Esophagus squamous epithelium (tissue), 4 donors: ENCODE measurements at regions not wholly inside any gene's neighbourhood (a gene's known extent, or its start where the extent isn't known, plus 50 kb on each side); places are given as distances from the start of the nearest gene placed in this dataset.

ENCODE experiments used
- CTCF ChIP-seq, 6 experiments: fragments of 450-650 bp in 4 of 6; fragments of 200-600 bp in 2 of 6; sonication (generic) in 2 of 6; IDR thresholded peaks; one replicate each; pipeline ENCODE4 v1.5.1; 2016 to 2019; ENCODE audit warnings: antibody characterized with exemption in 6 of 6, mild to moderate bottlenecking in 4 of 6, moderate library complexity in 4 of 6
- POLR2A ChIP-seq, 4 donors: fragments of 450-650 bp; IDR thresholded peaks; one replicate each; pipeline ENCODE4 v1.6.1; 2017; ENCODE audit warnings: antibody characterized with exemption in 4 of 4, mild to moderate bottlenecking in 4 of 4, moderate library complexity in 3 of 4

- TF ChIP-seq CTCF (IDR thresholded peaks at IDR 0.05) (no peak), POLR2A (IDR thresholded peaks at IDR 0.05) (no peak)
Observed at GRCh38 chr13:40170091-40170490, 496.4 kb downstream of the FOXO1 start.
